Esophagus squamous epithelium (tissue), 4 donors: ENCODE measurements at regions not wholly inside any gene's neighbourhood (a gene's known extent, or its start where the extent isn't known, plus 50 kb on each side); places are given as distances from the start of the nearest gene placed in this dataset.

Experiments used
- CTCF ChIP-seq, 6 experiments: fragments of 450-650 bp in 4 of 6; fragments of 200-600 bp in 2 of 6; sonication (generic) in 2 of 6; IDR thresholded peaks; one replicate each; pipeline ENCODE4 v1.5.1; 2016 to 2019; ENCODE audit warnings: antibody characterized with exemption in 6 of 6, mild to moderate bottlenecking in 4 of 6, moderate library complexity in 4 of 6
- POLR2A ChIP-seq, 4 donors: fragments of 450-650 bp; IDR thresholded peaks; one replicate each; pipeline ENCODE4 v1.6.1; 2017; ENCODE audit warnings: antibody characterized with exemption in 4 of 4, mild to moderate bottlenecking in 4 of 4, moderate library complexity in 3 of 4

GRCh38 chr18:65411061-65411460, 339.8 kb upstream of the CDH7 start:
- TF ChIP-seq CTCF (IDR thresholded peaks at IDR 0.05) (no peak), POLR2A (IDR thresholded peaks at IDR 0.05) (no peak)
